ENCODE measurements at regions not wholly inside any gene's neighbourhood (a gene's known extent, or its start where the extent isn't known, plus 50 kb on each side); places are given as distances from the start of the nearest gene placed in this dataset.

- ChIA-PET CTCF (interaction anchor here (1.4 to 3.2 kb wide), 2 partner anchors 9 to 11 kb away, joined by 3 to 15 read pairs; no protein-coding TSS in a partner anchor), POLR2A (no interaction called here)
- DNase-seq (ENCODE audit: extremely low spot score): no peak
- TF ChIP-seq CTCF (IDR thresholded peaks at IDR 0.05; ENCODE audit: control extremely low read depth, extremely low read depth, low read depth, missing control alignments): no peak
Measured at GRCh38 chr1:37315371-37315846, 159.0 kb upstream of the ZC3H12A start.

DNA sequence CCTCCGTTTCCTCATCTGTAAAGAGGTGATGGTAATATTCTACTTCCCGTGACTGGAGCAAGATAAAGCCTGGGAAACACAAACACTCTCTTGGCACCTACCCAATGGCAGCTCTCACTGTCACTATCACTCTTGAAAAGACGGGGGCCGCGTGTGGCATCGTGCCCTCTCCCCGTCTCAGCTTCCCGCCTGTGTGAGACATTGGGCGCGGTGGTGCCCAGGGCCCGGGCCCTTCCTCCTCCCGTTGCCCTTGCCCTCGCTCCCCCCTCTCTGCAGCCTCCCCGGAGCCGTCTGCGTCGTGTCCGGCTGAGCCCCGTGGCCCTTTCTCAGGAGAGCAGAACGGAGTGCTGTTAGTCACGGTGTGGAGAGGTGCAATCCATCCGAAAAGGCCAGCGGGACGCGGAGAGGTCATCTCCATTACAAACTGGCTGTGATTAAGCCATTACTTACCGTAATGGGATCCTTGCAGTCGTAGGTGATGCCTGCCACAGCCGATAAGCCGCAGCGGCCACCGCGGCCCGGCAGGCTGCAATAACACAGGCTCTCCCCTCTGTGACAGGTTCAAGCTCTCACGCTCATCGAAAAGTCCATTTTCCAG lies 156.4 kb upstream of the ZC3H12A start:
- DNase-seq (ENCODE audit: extremely low spot score): no peak
- no peak for TF ChIP-seq CTCF (IDR thresholded peaks at IDR 0.05; ENCODE audit: control extremely low read depth, extremely low read depth, low read depth, missing control alignments)
- CTCF ChIA-PET: interaction anchor here (1.5 kb wide), 1 partner anchor 802 kb away, joined by 3 read pairs; no protein-coding TSS in a partner anchor
- POLR2A ChIA-PET: no interaction called here

DNA sequence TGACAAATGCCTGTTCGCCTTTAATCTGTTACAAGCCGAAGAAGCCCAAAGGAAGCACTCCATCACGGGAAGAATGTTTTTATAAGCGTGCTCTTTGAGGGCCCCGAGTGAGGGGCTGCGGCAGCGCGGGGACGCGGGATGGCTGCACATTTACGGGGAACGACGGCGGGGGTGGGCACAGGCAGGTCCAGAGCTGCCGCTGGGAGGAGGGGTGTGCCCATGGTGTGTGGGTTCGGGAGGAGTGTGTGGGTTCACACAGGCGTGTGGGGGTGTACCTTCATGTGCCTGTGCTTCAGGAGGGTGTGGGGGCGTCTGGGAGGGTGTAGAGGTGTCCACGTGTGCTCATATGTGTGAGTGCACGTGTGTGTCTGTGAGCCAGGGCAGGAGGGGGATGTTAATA lies 155.9 kb upstream of the ZC3H12A start:
- POLR2A ChIA-PET: no interaction called here
- CTCF ChIA-PET: no interaction called here
- no peak for DNase-seq (ENCODE audit: extremely low spot score)
- no peak for TF ChIP-seq CTCF (IDR thresholded peaks at IDR 0.05; ENCODE audit: control extremely low read depth, extremely low read depth, low read depth, missing control alignments)

DNA sequence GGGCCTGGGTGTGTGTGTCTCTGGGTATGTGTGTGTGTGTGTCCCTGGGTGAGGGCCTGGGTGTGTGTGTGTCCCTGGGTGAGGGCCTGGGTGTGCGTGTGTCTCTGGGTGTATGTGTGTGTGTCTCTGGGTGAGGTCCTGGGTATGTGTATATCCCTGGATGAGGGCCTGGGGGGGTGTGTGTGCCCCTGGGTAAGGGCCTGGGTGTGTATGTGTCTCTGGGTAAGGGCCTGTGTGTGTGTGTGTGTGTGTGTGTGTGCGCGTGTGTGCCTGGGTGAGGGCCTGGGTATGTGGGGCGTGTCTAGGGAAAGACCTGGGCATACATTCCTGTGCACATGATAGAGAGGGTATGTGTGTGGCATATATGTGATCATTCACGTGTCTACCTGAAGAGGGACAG lies 155.1 kb upstream of the ZC3H12A start:
- CTCF ChIA-PET: no interaction called here
- no peak for TF ChIP-seq CTCF (IDR thresholded peaks at IDR 0.05; ENCODE audit: control extremely low read depth, extremely low read depth, low read depth, missing control alignments)
- no peak for DNase-seq (ENCODE audit: extremely low spot score)
- POLR2A ChIA-PET: no interaction called here

DNA sequence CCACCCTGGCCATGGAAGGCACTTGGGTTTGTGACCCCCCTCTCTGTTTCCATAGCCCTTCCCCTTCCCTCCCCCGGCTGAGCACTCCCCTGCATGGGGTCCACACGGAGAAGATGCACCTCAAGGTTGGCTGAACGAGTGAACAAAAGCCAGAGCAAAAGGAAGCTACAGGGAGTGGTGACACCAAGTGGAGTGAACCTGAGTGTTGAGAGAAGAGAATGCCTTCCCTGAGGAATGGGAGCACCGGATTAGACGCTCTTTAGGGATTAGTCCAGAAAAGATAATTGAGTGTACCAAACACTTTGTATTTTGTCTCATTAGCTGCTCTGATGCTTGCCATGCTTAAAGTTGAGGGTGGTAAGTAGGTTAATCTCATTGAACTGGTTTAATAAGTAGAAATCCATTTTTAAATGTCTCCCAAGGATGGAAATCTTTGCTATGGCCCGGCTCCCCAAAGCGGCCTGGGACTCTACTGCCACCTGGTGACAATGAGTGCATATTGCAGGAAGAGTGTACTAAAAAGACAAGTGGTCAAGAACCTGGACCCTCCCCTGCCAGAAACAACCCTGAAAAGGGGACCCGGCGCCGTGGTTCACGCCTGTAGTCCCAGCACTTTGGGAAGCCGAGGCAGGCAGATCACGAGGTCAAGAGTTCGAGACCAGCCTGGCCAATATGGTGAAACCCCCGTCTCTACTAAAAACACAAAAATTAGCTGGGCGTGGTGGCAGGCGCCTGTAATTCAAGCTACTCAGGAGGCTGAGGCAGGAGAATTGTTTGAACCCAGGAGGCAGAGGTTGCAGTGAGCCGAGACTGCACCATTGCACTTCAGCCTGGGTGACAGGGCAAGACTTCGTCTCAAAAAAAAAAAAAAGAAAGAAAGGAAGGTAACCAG lies 150.6 kb upstream of the ZC3H12A start:
- CTCF ChIA-PET: interaction anchor here (0.8 to 2.5 kb wide), 18 partner anchors 8 to 809 kb away, joined by 3 to 15 read pairs (median 3); no protein-coding TSS in a partner anchor
- POLR2A ChIA-PET: no interaction called here
- peak; percentile 70 for TF ChIP-seq CTCF (IDR thresholded peaks at IDR 0.05; ENCODE audit: control extremely low read depth, extremely low read depth, low read depth, missing control alignments)
- DNase-seq (ENCODE audit: extremely low spot score): peak; percentile 75

DNA sequence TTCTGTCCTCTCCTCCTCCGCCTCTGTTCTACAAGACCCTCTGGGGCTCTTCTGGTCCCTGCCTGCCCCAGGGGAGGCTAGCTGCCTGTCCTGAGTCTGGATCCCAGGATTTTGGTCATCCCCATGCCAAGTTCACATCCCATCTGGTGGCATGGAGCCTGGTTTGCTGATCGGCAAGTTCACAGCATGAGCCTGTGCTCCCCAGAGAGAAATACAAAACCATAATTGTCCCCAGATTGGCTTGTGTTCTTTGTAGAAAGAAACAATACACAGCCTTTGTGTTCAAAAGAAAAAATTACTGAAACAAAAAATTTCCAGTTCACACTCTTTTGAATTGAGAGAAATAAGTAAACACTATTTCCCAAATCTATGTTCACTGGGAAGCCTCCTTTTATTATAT lies 149.4 kb upstream of the ZC3H12A start:
- CTCF ChIA-PET: interaction anchor here (1.0 to 2.5 kb wide), 10 partner anchors 9 to 749 kb away, joined by 3 to 15 read pairs (median 5); no protein-coding TSS in a partner anchor
- TF ChIP-seq CTCF (IDR thresholded peaks at IDR 0.05; ENCODE audit: control extremely low read depth, extremely low read depth, low read depth, missing control alignments): no peak
- no peak for DNase-seq (ENCODE audit: extremely low spot score)
- POLR2A ChIA-PET: no interaction called here
